A549 (cell line): ENCODE measurements at regions not wholly inside any gene's neighbourhood (a gene's known extent, or its start where the extent isn't known, plus 50 kb on each side); places are given as distances from the start of the nearest gene placed in this dataset.

Experiments used
- ATAC-seq, 2 experiments: fragments of 200-7000 bp in 1 of 2; fragments of >200 bp in 1 of 2; cut with Nextera tagmentation in 1 of 2; cut with Tn5 transposase in 1 of 2; 3 replicates each; pipeline versions ENCODE4 v1.8.0 to v1.9.1; 2018 to 2020; ENCODE audit warnings: mild to moderate bottlenecking in 1 of 2, moderate library complexity in 1 of 2
- CTCF ChIA-PET: fragments of 300-600 bp; sonication (Branson Sonifier 250); formaldehyde crosslinking; extraction: SDS; loops from one replicate; lab custom pipeline; 2021; ENCODE audit warnings: antibody characterized with exemption, inconsistent platforms; lab: Yijun Ruan, JAX
- POLR2A ChIA-PET: fragments of 350-600 bp; formaldehyde crosslinking; extraction: SDS; loops from one replicate; lab custom pipeline; 2021; ENCODE audit warnings: antibody characterized with exemption, inconsistent platforms; lab: Yijun Ruan, JAX
- DNase-seq, 2 experiments: peaks; one replicate each; pipeline versions ENCODE4 v3.0.0 to v3.0.0-alpha.2; 2011 to 2016; ENCODE audit warnings: low read depth in 1 of 2, low spot score in 1 of 2
- FAIRE-seq: peaks from 2 replicates; lab custom pipeline; 2011; peaks lifted over from hg19 to GRCh38; lab: Jason Lieb, UNC
- H3K27ac ChIP-seq, 2 experiments: fragments of >200 bp; sonication (Bioruptor Twin); formaldehyde crosslinking; 3 replicates each; pipeline ENCODE4 v1.5.1; 2016 to 2017
- H3K4me1 ChIP-seq: fragments of >200 bp; sonication (Bioruptor Twin); formaldehyde crosslinking; 3 replicates; pipeline ENCODE4 v1.6.1; 2016
- H3K4me2 ChIP-seq: fragments of >200 bp; sonication (Bioruptor Twin); formaldehyde crosslinking; 3 replicates; pipeline ENCODE4 v1.6.1; 2016
- H3K4me3 ChIP-seq: fragments of >200 bp; sonication (Bioruptor Twin); formaldehyde crosslinking; 3 replicates; pipeline ENCODE4 v1.5.1; 2016
- H3K9me3 ChIP-seq: fragments of >200 bp; sonication (Bioruptor Twin); formaldehyde crosslinking; 3 replicates; pipeline ENCODE4 v1.6.1; 2016
- ATOH8 ChIP-seq: fragments of 250-450 bp; sonication (Bioruptor Pico); IDR thresholded peaks from 2 replicates; pipeline ENCODE4 v1.5.0; 2020; ENCODE audit warnings: low read depth, mild to moderate bottlenecking, moderate library complexity
- CBX2 ChIP-seq: fragments of 200-600 bp; sonication (generic); IDR thresholded peaks from 2 replicates; pipeline ENCODE4 v1.6.1; 2016; ENCODE audit warnings: low read depth, mild to moderate bottlenecking, borderline replicate concordance
- CHD2 ChIP-seq: fragments of 150-350 bp; IDR thresholded peaks from 2 replicates; pipeline ENCODE4 v1.6.1; 2014; ENCODE audit warnings: low read length; ENCODE audit not compliant: partially characterized antibody
- CTCF ChIP-seq: fragments of >200 bp; sonication (Bioruptor Twin); formaldehyde crosslinking; IDR thresholded peaks from 3 replicates; pipeline ENCODE4 v1.5.1; 2016
- ESRRA ChIP-seq: fragments of 150-350 bp; IDR thresholded peaks from 2 replicates; pipeline ENCODE4 v1.6.1; 2014; ENCODE audit warnings: mild to moderate bottlenecking, low read length, borderline replicate concordance
- FOSB ChIP-seq: fragments of 250-450 bp; sonication (Bioruptor Pico); IDR thresholded peaks from 2 replicates; pipeline ENCODE4 v1.5.0; 2020; ENCODE audit warnings: mild to moderate bottlenecking, moderate library complexity
- GATA3 ChIP-seq: IDR thresholded peaks from 2 replicates; pipeline ENCODE4 v1.6.1; 2012; ENCODE audit warnings: borderline replicate concordance
- HOXA7 ChIP-seq: fragments of 250-450 bp; sonication (Bioruptor Pico); IDR thresholded peaks from 2 replicates; pipeline ENCODE4 v1.5.0; 2020; ENCODE audit warnings: mild to moderate bottlenecking, moderate library complexity
- HOXB5 ChIP-seq: fragments of 250-450 bp; sonication (Bioruptor Pico); IDR thresholded peaks from 2 replicates; pipeline ENCODE4 v1.5.0; 2020; ENCODE audit warnings: mild to moderate bottlenecking, moderate library complexity
- JUNB ChIP-seq: fragments of >200 bp; sonication (Bioruptor Twin); formaldehyde crosslinking; IDR thresholded peaks from 2 replicates; pipeline ENCODE4 v1.6.1; 2016
- MAZ ChIP-seq: fragments of 150-350 bp; IDR thresholded peaks from 2 replicates; pipeline ENCODE4 v1.6.1; 2014; ENCODE audit warnings: antibody characterized with exemption, low read depth, low read length, borderline replicate concordance
- NFE2L2 ChIP-seq: fragments of 150-350 bp; conservative IDR thresholded peaks from 2 replicates; pipeline ENCODE4 v1.6.1; 2014; ENCODE audit warnings: low read length
- NR3C1 ChIP-seq: fragments of >200 bp; sonication (Bioruptor Twin); formaldehyde crosslinking; IDR thresholded peaks from 3 replicates; pipeline ENCODE4 v1.6.1; 2017
- PHF8 ChIP-seq: fragments of 200-600 bp; sonication (generic); IDR thresholded peaks from 2 replicates; pipeline ENCODE4 v1.6.1; 2016; ENCODE audit warnings: low read depth, mild to moderate bottlenecking, antibody characterized with exemption, moderate library complexity, borderline replicate concordance
- RAD21 ChIP-seq, 2 experiments: fragments of >200 bp in 1 of 2; sonication (Bioruptor Twin) in 1 of 2; formaldehyde crosslinking in 1 of 2; IDR thresholded peaks in 1 of 2; conservative IDR thresholded peaks in 1 of 2; 2 replicates in 1 of 2; 3 replicates in 1 of 2; pipeline ENCODE4 v1.6.1; 2012 to 2018; ENCODE audit warnings: inconsistent platforms in 1 of 2
- RARB ChIP-seq: fragments of 250-450 bp; sonication (Bioruptor Pico); IDR thresholded peaks from 2 replicates; pipeline ENCODE4 v1.8.0; 2021; ENCODE audit warnings: mild to moderate bottlenecking, moderate library complexity
- RFX5 ChIP-seq: fragments of 450-650 bp; IDR thresholded peaks from 2 replicates; pipeline ENCODE4 v1.7.1; 2014; ENCODE audit warnings: antibody characterized with exemption, mild to moderate bottlenecking, moderate library complexity
- SMC3 ChIP-seq: fragments of >200 bp; sonication (Bioruptor Twin); formaldehyde crosslinking; IDR thresholded peaks from 3 replicates; pipeline ENCODE4 v1.6.1; 2018; ENCODE audit warnings: inconsistent platforms
- SREBF2 ChIP-seq: fragments of 450-650 bp; IDR thresholded peaks from 2 replicates; pipeline ENCODE4 v1.6.1; 2014; ENCODE audit warnings: mild to moderate bottlenecking, moderate library complexity
- ZFP36 ChIP-seq: fragments of 450-650 bp; IDR thresholded peaks from 2 replicates; pipeline ENCODE4 v1.6.1; 2014; ENCODE audit warnings: borderline replicate concordance; ENCODE audit not compliant: partially characterized antibody
- WGBS: methylation state at CpG from one replicate; pipeline ENCODE4 v1.1.6; 2017; ENCODE audit errors: missing lambda C conversion rate; 5-methylcytosine and 5-hydroxymethylcytosine counted together
- TF ChIP-seq, protein P1 (sequence below): fragments of 200-600 bp; sonication (generic); IDR thresholded peaks from 2 replicates; pipeline ENCODE4 v1.6.1; 2016; ENCODE audit warnings: antibody characterized with exemption, mild to moderate bottlenecking, moderate library complexity
- TF ChIP-seq, protein P2 (sequence below): IDR thresholded peaks from 2 replicates; pipeline ENCODE4 v1.6.1; 2012

DNA sequence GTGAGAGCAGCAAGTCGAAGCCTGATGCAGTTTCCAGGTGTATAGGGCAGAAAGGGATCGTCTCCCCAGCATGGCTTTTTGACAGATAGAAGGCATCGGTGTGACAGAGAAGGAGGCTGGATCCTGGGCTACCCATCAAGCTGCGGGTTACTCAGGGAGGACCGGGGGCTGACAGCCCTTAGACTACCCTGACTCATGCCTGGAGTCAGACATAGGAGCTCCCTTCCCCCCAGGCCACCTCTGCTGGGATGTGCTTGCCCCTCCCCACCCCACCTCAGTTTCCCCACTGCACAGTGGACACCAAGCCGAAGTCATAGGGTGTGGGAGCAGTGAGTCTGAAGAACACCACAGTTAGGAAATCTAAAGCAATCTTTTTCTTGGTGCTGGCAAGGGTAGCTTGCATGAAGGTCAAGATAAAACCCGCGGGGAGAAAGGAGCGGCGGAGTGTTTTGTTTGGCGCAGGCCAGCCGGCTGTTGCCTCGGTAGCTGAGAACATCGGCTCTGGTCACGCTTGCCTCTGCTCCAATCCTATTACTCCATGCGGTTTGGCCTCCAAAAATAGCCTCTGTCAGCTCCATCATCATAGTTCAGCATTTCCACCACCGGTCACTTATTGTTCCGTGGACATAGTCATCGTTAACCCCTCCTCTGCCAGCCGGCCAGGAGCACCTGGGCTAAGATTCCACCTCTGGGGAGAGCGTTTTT, 169.2 kb upstream of the GLI2 start:
- Histone ChIP-seq H3K4me3 (no peak overlapping the region), H3K27ac (no peak overlapping the region), H3K4me1 (peaks cover 8% of the 10 kb centered on the region; the same call in 2 of the 3 replicates), H3K4me2 (no peak overlapping the region), H3K9me3 (no peaks in the 10 kb centered on the region)
- FAIRE-seq (no peak), ATAC-seq (no peak), DNase-seq (no peak)
- ChIA-PET CTCF (interaction anchor here (0.9 to 1.6 kb wide), 3 partner anchors 13 to 223 kb away, joined by 3 to 5 read pairs (median 3); no protein-coding TSS in a partner anchor), POLR2A (no interaction called here)
- TF ChIP-seq HOXB5 (no peak), ATOH8 (CRISPR knock-in tag) (no peak), MAZ (no peak), FOSB (CRISPR knock-in tag) (no peak), HOXA7 (CRISPR knock-in tag) (no peak), ZFP36 (no peak), NFE2L2 (no peak), JUNB (no peak), RARB (CRISPR knock-in tag) (no peak), GATA3 (no peak), SREBF2 (no peak), PHF8 (no peak), CHD2 (no peak), CTCF (no peak), RFX5 (no peak), NR3C1 (no peak)
- TF ChIP-seq, protein P1, sequence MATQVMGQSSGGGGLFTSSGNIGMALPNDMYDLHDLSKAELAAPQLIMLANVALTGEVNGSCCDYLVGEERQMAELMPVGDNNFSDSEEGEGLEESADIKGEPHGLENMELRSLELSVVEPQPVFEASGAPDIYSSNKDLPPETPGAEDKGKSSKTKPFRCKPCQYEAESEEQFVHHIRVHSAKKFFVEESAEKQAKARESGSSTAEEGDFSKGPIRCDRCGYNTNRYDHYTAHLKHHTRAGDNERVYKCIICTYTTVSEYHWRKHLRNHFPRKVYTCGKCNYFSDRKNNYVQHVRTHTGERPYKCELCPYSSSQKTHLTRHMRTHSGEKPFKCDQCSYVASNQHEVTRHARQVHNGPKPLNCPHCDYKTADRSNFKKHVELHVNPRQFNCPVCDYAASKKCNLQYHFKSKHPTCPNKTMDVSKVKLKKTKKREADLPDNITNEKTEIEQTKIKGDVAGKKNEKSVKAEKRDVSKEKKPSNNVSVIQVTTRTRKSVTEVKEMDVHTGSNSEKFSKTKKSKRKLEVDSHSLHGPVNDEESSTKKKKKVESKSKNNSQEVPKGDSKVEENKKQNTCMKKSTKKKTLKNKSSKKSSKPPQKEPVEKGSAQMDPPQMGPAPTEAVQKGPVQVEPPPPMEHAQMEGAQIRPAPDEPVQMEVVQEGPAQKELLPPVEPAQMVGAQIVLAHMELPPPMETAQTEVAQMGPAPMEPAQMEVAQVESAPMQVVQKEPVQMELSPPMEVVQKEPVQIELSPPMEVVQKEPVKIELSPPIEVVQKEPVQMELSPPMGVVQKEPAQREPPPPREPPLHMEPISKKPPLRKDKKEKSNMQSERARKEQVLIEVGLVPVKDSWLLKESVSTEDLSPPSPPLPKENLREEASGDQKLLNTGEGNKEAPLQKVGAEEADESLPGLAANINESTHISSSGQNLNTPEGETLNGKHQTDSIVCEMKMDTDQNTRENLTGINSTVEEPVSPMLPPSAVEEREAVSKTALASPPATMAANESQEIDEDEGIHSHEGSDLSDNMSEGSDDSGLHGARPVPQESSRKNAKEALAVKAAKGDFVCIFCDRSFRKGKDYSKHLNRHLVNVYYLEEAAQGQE, result no peak
- TF ChIP-seq, protein P2, sequence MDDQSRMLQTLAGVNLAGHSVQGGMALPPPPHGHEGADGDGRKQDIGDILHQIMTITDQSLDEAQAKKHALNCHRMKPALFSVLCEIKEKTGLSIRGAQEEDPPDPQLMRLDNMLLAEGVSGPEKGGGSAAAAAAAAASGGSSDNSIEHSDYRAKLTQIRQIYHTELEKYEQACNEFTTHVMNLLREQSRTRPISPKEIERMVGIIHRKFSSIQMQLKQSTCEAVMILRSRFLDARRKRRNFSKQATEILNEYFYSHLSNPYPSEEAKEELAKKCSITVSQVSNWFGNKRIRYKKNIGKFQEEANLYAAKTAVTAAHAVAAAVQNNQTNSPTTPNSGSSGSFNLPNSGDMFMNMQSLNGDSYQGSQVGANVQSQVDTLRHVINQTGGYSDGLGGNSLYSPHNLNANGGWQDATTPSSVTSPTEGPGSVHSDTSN, result no peak
- 69% methylated on average over 21 of the region's 21 CpGs for WGBS

DNA sequence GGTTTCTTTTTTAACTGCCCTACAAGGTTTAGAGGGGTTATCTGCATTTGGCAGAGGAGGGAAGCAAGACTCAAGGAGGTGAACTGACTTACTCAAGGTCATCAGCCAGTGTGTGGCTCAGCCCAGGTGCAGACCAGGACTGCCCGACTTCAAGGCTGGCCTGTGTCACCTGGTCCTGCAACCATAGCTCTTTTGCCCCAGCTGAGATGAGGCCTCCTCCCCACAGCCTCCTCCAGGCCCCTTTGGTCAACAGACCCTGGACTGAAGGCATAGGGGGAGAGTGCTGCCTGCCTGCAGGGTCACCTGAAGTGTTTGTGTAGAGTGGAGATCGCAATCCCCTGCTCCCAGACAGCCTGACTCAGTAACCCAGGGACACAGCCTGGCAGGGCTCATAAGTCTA, 168.5 kb upstream of the GLI2 start:
- peaks cover 8% of the 10 kb centered on the region; the same call in 2 of the 3 replicates for H3K4me1 ChIP-seq
- H3K27ac ChIP-seq, result no peak overlapping the region
- no peak for TF ChIP-seq CBX2
- TF ChIP-seq ESRRA, result no peak
- TF ChIP-seq SREBF2, result no peak
- no peak for TF ChIP-seq RAD21 (conservative IDR thresholded peaks at IDR 0.05 in 1 of 2, IDR thresholded peaks at IDR 0.05 in 1 of 2)
- no peak for TF ChIP-seq SMC3
- H3K4me2 ChIP-seq, result no peak overlapping the region
- 78% methylated on average over 1 of the region's 2 CpGs for WGBS
- ChIA-PET POLR2A (no interaction called here), CTCF (interaction anchor here (1.5 to 1.6 kb wide), 2 partner anchors 14 to 223 kb away, joined by 3 to 5 read pairs; no protein-coding TSS in a partner anchor)
- ATAC-seq, result no peak
- H3K9me3 ChIP-seq, result no peaks in the 10 kb centered on the region
- no peak for DNase-seq
- no peak overlapping the region for H3K4me3 ChIP-seq
- FAIRE-seq, result no peak
